Glomerular endothelial cell (primary cell): ENCODE measurements at regions not wholly inside any gene's neighbourhood (a gene's known extent, or its start where the extent isn't known, plus 50 kb on each side); places are given as distances from the start of the nearest gene placed in this dataset.

Experiments used
- DNase-seq: peaks from one replicate; pipeline ENCODE4 v3.0.0-alpha.2; 2011; ENCODE audit warnings: low read depth, low spot score; ENCODE audit errors: extremely low read depth

GRCh38 chr18:45298986-45299385, 316.3 kb upstream of the SLC14A2 start:
- no peak for DNase-seq

- no peak for DNase-seq
Observed at GRCh38 chr18:45303026-45303425, 312.2 kb upstream of the SLC14A2 start.

- no peak for DNase-seq
Observed at GRCh38 chr18:45304558-45304957, 310.7 kb upstream of the SLC14A2 start.

DNA sequence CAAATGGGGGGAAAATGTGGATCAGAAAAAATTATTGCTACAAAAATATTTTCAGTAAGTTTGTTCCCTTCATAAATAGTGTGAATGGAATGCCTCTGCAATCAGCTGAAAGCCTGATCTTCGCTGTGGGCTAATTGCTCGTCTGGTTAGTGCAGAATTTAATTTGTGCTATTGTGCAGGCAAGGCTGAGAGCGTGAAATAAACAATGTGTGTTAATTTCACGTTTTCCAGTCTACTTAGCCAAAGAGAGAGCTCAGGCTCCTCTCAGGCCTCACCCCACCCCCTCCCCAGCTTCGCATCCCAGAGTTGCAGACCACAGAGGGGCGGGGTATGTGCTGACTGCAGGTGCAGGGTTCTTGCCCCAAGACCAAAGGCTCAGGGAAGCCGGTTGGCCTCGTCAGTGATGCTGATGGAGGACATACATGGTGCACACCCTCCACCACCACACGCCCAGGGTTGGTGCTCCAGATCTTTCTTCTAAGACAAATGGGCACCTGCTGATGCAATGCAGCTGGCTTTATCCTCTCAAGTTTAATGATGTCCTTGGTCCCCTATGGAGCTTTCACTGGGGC, 302.6 kb upstream of the SLC14A2 start:
- DNase-seq: no peak

DNA sequence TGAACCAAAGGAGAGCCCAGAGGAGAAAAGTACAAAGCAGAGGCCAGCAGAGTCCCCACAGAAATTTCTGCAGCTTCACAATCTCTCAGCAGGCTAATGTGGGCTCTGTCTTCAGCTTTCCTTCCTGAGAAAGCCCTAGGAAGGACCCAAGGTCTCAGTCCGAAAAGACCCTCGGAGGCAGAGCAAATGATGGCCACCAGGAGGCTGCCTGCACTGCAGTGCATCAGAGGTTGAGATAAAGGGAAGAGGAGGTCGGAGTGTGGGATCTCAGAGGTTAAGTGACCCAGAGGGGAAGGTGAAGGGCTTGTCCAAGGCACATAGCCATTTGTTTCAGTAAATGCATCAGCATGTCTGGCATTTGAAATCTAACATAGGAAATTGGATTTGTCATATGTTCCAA, 299.1 kb upstream of the SLC14A2 start:
- no peak for DNase-seq

- no peak for DNase-seq
Observed at GRCh38 chr18:45317948-45318640, 297.2 kb upstream of the SLC14A2 start.

- DNase-seq: no peak
Observed at GRCh38 chr18:45320724-45321123, 294.6 kb upstream of the SLC14A2 start.

DNA sequence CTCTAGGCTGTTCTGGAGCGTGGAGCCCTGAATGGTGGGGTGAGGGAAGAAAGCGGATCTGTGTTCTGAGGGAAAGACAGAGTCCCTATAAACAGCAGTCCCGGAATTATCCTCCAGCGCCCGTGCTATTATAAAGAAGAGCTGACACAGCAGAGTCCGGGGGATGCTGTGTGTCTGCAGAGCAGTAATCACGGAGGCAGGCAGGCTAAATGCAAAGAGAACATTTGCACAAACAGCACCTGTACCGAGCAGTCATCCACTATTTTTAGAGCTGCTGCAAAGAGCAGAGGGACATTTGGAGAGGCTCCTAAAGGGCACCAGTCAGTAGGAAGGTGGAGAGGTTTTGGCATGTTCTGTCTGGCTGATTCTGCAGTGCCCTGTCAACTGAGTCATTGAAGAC, 293.8 kb upstream of the SLC14A2 start:
- DNase-seq: no peak

GRCh38 chr18:45322343-45322742, 292.9 kb upstream of the SLC14A2 start:
- DNase-seq: no peak

DNA sequence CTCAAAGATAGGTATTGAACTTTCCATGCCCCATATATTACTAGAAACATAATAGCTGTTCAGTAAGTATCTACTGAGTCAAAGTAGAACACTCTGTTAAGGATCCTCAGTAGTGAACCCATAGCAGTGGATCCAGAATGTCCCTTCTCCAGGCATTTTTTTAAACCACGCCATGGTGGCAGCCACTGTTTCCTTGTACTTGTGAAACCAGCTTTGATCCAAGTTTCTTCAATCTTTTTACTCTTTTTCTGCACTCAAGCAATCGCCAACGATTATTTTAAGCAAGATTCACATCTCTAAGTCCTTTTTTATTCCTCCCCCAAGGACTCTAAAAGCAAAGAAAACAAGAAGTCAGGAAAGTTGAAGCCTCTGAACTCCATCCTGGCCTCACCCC, 291.2 kb upstream of the SLC14A2 start:
- no peak for DNase-seq

DNA sequence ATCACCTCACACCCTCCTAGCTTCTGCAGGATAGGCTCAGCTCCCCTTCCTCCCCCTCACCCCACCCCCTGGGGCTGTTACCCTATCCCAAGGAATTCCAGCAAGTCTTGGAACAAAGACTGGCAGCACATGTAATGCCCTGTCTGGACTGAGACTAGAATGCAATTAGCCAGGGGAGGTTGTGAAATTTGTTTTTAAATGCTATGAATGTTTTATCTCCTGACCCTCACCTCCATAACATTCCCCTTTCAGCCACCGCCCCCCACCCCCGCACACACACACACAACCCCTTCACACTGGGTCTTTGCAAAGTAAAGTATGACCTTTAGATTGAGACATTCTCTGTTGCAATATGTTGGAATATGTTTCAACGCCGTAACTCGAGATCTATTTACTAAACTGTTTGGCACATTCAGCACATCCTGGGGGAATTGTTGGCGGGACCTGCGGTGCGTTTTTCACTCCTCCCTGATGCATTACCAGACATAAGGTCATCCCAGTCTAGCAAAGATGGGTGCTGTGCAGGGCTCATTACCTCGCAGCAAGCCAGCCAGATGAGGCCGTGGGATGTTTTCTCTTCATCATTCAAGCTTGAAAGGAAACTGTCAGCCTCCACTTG, 290.7 kb upstream of the SLC14A2 start:
- DNase-seq: no peak

GRCh38 chr18:45325778-45326177, 289.5 kb upstream of the SLC14A2 start:
- no peak for DNase-seq

DNA sequence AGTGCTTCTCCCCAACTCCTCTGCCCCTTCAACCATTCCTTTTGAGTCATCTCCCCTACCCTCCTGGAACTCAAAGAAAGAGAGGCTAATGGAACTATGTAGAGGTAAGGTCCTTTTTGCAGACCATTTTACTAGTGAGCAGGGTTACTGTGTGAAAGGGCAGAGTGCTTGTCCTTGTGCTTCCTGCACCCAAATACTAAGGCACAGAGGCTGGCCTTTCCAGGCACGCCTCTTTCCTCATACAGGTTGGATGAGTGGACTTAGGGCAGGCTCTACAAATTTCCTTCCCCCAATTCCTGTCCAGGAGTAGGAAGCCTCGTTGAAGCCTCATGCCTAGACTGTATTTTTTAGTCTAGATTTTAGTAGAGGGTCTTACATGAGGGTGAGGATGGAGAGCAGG, 288.8 kb upstream of the SLC14A2 start:
- no peak for DNase-seq

DNA sequence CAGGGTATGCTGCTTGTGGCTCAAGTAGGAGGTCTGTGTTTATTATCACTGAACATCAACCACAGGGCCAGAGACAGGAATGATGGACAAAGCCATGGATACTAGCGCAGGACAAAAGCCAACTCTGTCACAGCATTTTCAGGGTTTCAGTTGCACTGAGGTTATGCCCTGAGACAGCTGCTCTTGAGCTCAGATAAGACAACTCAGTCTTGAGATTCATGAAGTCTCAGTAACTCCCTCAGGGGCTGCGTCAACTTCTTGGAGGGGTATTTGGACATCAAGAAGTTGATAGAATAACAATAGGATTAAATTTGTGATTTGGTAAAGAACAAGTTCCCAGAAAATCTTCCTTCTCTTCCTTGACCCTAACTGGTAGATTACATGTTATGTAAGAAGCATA, 287.0 kb upstream of the SLC14A2 start:
- DNase-seq: no peak

GRCh38 chr18:45328811-45329210, 286.5 kb upstream of the SLC14A2 start:
- no peak for DNase-seq

DNA sequence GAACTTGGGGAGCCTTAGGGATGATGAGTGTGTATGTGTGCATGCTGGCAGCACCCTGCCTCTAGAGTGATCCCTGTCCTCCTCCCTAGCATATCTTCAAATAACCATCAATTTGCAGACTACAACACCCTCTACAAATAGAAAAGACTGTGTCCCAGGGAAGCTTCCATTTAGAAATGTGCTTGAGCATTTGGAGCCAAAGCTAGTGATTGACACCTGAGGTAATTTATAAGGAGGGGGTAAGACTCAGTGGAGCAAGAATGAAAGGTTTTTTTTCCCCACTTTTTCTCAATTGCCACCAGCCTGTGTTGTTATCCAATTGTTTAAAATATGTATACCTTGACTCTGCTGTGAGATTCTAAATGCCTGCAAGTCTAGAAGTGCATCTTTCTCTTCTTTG, 286.0 kb upstream of the SLC14A2 start:
- no peak for DNase-seq

DNA sequence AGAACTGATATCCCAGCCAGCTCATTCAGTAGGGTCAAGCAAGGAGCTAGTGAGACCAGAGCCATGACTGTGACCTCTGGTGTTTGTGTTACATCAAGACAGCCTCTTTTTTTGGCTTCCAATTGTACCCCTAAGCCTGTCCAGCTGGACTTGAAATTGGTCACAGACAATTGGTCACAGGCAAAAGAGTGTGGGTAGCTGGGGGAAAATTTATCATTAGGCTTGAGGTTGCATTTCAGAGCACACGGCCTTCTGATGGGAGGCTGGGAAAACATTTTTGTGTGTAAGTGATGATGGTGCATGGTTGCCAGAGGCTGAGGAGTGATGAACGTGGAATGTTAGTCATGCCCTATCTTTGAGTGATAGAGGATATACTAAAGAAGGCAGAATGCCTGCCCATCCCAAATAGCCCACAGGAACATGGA, 285.1 kb upstream of the SLC14A2 start:
- DNase-seq: no peak

GRCh38 chr18:45332871-45333270, 282.4 kb upstream of the SLC14A2 start:
- DNase-seq: no peak

DNA sequence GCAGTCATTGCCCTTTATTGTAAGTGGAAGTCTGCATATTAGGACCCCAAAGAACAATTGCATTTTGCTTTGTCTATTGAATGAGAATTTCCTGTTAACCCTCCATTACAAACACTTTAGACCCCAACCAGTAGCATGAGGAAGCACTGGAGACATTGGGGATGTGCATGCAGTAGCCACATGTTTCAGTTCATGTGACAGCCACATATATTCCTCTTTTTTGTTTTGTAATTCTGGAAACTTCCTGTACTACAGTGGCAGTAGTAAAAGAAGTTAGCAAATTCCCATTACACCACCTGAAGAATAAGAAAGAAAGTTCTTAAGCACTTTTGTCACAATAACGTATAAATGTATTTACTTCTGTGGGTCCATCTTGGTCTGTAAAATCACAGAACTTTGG, 281.1 kb upstream of the SLC14A2 start:
- DNase-seq: no peak

- no peak for DNase-seq
Observed at GRCh38 chr18:45335282-45336043, 279.8 kb upstream of the SLC14A2 start.

GRCh38 chr18:45336448-45336847, 278.8 kb upstream of the SLC14A2 start:
- no peak for DNase-seq

GRCh38 chr18:45337477-45337876, 277.8 kb upstream of the SLC14A2 start:
- no peak for DNase-seq
